ENCODE measurements at regions not wholly inside any gene's neighbourhood (a gene's known extent, or its start where the extent isn't known, plus 50 kb on each side); places are given as distances from the start of the nearest gene placed in this dataset.
"Not testable (repeated sequence)": the region's sequence is repeated elsewhere in the genome, so short reads cannot be mapped to it uniquely, and the experiment has no call there.

- H3K9ac ChIP-seq (ENCODE audit: control insufficient read depth, extremely low read depth, insufficient read depth, low read length) = no peak overlapping the region
- H3K27me3 ChIP-seq (ENCODE audit: control insufficient read depth, extremely low read depth, insufficient read depth, low read length) = no peaks in the 10 kb centered on the region
- TF ChIP-seq CTCF (optimal IDR thresholded peaks at IDR 0.05 in 1 of 3, IDR thresholded peaks at IDR 0.05 in 1 of 3, conservative IDR thresholded peaks at IDR 0.05 in 1 of 3; ENCODE audit: extremely low read depth in 1 of 3, insufficient read depth in 2 of 3, low read length in 3 of 3) = no peak
- no peak for TF ChIP-seq EZH2 (IDR thresholded peaks at IDR 0.05; ENCODE audit: low read length)
- H3K4me3 ChIP-seq (ENCODE audit: control insufficient read depth in 2 of 3, extremely low read depth in 1 of 3, insufficient read depth in 2 of 3, low read depth in 1 of 3, low read length in 3 of 3) = no peak overlapping the region
- dilution Hi-C loops (cut with MboI; ENCODE audit: extremely low pct_ligation_motif_present, low sequenced_read_pairs) = no loop called here
- no peaks in the 10 kb centered on the region for H3K9me3 ChIP-seq (ENCODE audit: control insufficient read depth, low read depth, low read length)
- no peak overlapping the region for H3K27ac ChIP-seq (ENCODE audit: control insufficient read depth, insufficient read depth, low read length)
- H4K20me1 ChIP-seq (ENCODE audit: control insufficient read depth, extremely low read depth, insufficient read depth, low read length) = no peaks in the 10 kb centered on the region
- no peaks in the 10 kb centered on the region for H3K79me2 ChIP-seq (ENCODE audit: control insufficient read depth, insufficient read depth, low read length)
- no peaks in the 10 kb centered on the region for H3K9me1 ChIP-seq (ENCODE audit: control insufficient read depth, extremely low read depth, insufficient read depth, low read length)
- no peak overlapping the region for H2AFZ ChIP-seq (ENCODE audit: control insufficient read depth, low read length)
- no peaks in the 10 kb centered on the region for H3K4me1 ChIP-seq (ENCODE audit: control insufficient read depth, extremely low read depth, insufficient read depth, low read length)
- no peak for DNase-seq (ENCODE audit: low read depth, low spot score)
- no peak for FAIRE-seq
- H3K4me2 ChIP-seq (ENCODE audit: control insufficient read depth, extremely low read depth, insufficient read depth, low read depth, low read length) = no peak overlapping the region
- no peaks in the 10 kb centered on the region for H3K36me3 ChIP-seq (ENCODE audit: control insufficient read depth in 2 of 2, extremely low read depth in 1 of 2, insufficient read depth in 2 of 2, low read length in 2 of 2)
These were observed 432.2 kb downstream of the SMARCA1 start for GRCh38 chrX:129091097-129091496.

- Histone ChIP-seq H3K9me1 (ENCODE audit: control insufficient read depth, extremely low read depth, insufficient read depth, low read length) (no peaks in the 10 kb centered on the region), H3K27ac (ENCODE audit: control insufficient read depth, insufficient read depth, low read length) (no peak overlapping the region), H3K36me3 (ENCODE audit: control insufficient read depth in 2 of 2, extremely low read depth in 1 of 2, insufficient read depth in 2 of 2, low read length in 2 of 2) (no peaks in the 10 kb centered on the region), H3K4me2 (ENCODE audit: control insufficient read depth, extremely low read depth, insufficient read depth, low read depth, low read length) (no peak overlapping the region), H3K79me2 (ENCODE audit: control insufficient read depth, insufficient read depth, low read length) (no peaks in the 10 kb centered on the region), H3K9me3 (ENCODE audit: control insufficient read depth, low read depth, low read length) (peaks cover under 1% of the 10 kb centered on the region), H4K20me1 (ENCODE audit: control insufficient read depth, extremely low read depth, insufficient read depth, low read length) (no peaks in the 10 kb centered on the region), H3K27me3 (ENCODE audit: control insufficient read depth, extremely low read depth, insufficient read depth, low read length) (no peaks in the 10 kb centered on the region), H3K4me1 (ENCODE audit: control insufficient read depth, extremely low read depth, insufficient read depth, low read length) (no peaks in the 10 kb centered on the region), H2AFZ (ENCODE audit: control insufficient read depth, low read length) (no peak overlapping the region), H3K4me3 (ENCODE audit: control insufficient read depth in 2 of 3, extremely low read depth in 1 of 3, insufficient read depth in 2 of 3, low read depth in 1 of 3, low read length in 3 of 3) (no peak overlapping the region), H3K9ac (ENCODE audit: control insufficient read depth, extremely low read depth, insufficient read depth, low read length) (no peak overlapping the region)
- TF ChIP-seq CTCF (optimal IDR thresholded peaks at IDR 0.05 in 1 of 3, IDR thresholded peaks at IDR 0.05 in 1 of 3, conservative IDR thresholded peaks at IDR 0.05 in 1 of 3; ENCODE audit: extremely low read depth in 1 of 3, insufficient read depth in 2 of 3, low read length in 3 of 3) (no peak), EZH2 (IDR thresholded peaks at IDR 0.05; ENCODE audit: low read length) (no peak)
- DNase-seq (ENCODE audit: low read depth, low spot score) (no peak), FAIRE-seq (no peak)
- dilution Hi-C loops (cut with MboI; ENCODE audit: extremely low pct_ligation_motif_present, low sequenced_read_pairs) = no loop called here
These were observed 436.5 kb downstream of the SMARCA1 start for GRCh38 chrX:129086802-129087201.

- H3K4me2 ChIP-seq (ENCODE audit: control insufficient read depth, extremely low read depth, insufficient read depth, low read depth, low read length); dilution Hi-C loops (cut with MboI; ENCODE audit: extremely low pct_ligation_motif_present, low sequenced_read_pairs); H2AFZ ChIP-seq (ENCODE audit: control insufficient read depth, low read length); H3K9me1 ChIP-seq (ENCODE audit: control insufficient read depth, extremely low read depth, insufficient read depth, low read length); H3K27me3 ChIP-seq (ENCODE audit: control insufficient read depth, extremely low read depth, insufficient read depth, low read length); H3K9ac ChIP-seq (ENCODE audit: control insufficient read depth, extremely low read depth, insufficient read depth, low read length); FAIRE-seq; H3K79me2 ChIP-seq (ENCODE audit: control insufficient read depth, insufficient read depth, low read length); H3K4me3 ChIP-seq (ENCODE audit: control insufficient read depth in 2 of 3, extremely low read depth in 1 of 3, insufficient read depth in 2 of 3, low read depth in 1 of 3, low read length in 3 of 3); H4K20me1 ChIP-seq (ENCODE audit: control insufficient read depth, extremely low read depth, insufficient read depth, low read length); DNase-seq (ENCODE audit: low read depth, low spot score); H3K36me3 ChIP-seq (ENCODE audit: control insufficient read depth in 2 of 2, extremely low read depth in 1 of 2, insufficient read depth in 2 of 2, low read length in 2 of 2); H3K9me3 ChIP-seq (ENCODE audit: control insufficient read depth, low read depth, low read length); H3K27ac ChIP-seq (ENCODE audit: control insufficient read depth, insufficient read depth, low read length); H3K4me1 ChIP-seq (ENCODE audit: control insufficient read depth, extremely low read depth, insufficient read depth, low read length): not testable (repeated sequence)
These were observed 439.0 kb downstream of the SMARCA1 start for GRCh38 chrX:129084291-129084690.

Data from keratinocyte (primary cell).